BLaER1 (cell line): ENCODE measurements at regions not wholly inside any gene's neighbourhood (a gene's known extent, or its start where the extent isn't known, plus 50 kb on each side); places are given as distances from the start of the nearest gene placed in this dataset.

Source experiments
- H3K27ac ChIP-seq: shearing (Covaris generic); formaldehyde crosslinking; 2 replicates; pipeline ENCODE4 v1.8.1; 2022
- H3K27me3 ChIP-seq: shearing (Covaris generic); formaldehyde crosslinking; 2 replicates; pipeline ENCODE4 v1.8.1; 2022
- H3K36me3 ChIP-seq: shearing (Covaris generic); formaldehyde crosslinking; 2 replicates; pipeline ENCODE4 v1.8.1; 2022
- H3K4me1 ChIP-seq: shearing (Covaris generic); formaldehyde crosslinking; 2 replicates; pipeline ENCODE4 v1.8.1; 2022
- H3K4me2 ChIP-seq: shearing (Covaris generic); formaldehyde crosslinking; 2 replicates; pipeline ENCODE4 v1.8.1; 2022
- H3K4me3 ChIP-seq: shearing (Covaris generic); formaldehyde crosslinking; 2 replicates; pipeline ENCODE4 v1.8.1; 2022
- H3K9ac ChIP-seq: shearing (Covaris generic); formaldehyde crosslinking; 2 replicates; pipeline ENCODE4 v1.8.1; 2022
- H3K9me3 ChIP-seq: shearing (Covaris generic); formaldehyde crosslinking; 2 replicates; pipeline ENCODE4 v1.8.1; 2022
- H4K20me1 ChIP-seq: shearing (Covaris generic); formaldehyde crosslinking; 2 replicates; pipeline ENCODE4 v1.8.1; 2022
- Cebpa-rat ChIP-seq: shearing (Covaris generic); IDR thresholded peaks from 2 replicates; pipeline ENCODE4 v1.8.1; 2022

GRCh38 chr1:4010814-4011605, 110.9 kb upstream of the C1orf174 start:
- H3K4me1 ChIP-seq, result peaks cover 25% of the 10 kb centered on the region
- H3K4me3 ChIP-seq, result no peak overlapping the region
- H3K9ac ChIP-seq, result no peak overlapping the region
- H3K27me3 ChIP-seq, result no peaks in the 10 kb centered on the region
- no peaks in the 10 kb centered on the region for H4K20me1 ChIP-seq
- H3K27ac ChIP-seq, result 0 out of 2 replicates have a peak overlapping the region, but pooled peaks have one; percentile 2
- H3K4me2 ChIP-seq, result no peak overlapping the region
- peaks cover 8% of the 10 kb centered on the region; the same call in 1 of the 2 replicates for H3K9me3 ChIP-seq
- no peaks in the 10 kb centered on the region for H3K36me3 ChIP-seq
- no peak for TF ChIP-seq Cebpa-rat

GRCh38 chr1:4016351-4017130, 116.5 kb upstream of the C1orf174 start:
- Histone ChIP-seq H3K4me1 (peaks cover 27% of the 10 kb centered on the region), H3K9ac (no peak overlapping the region), H3K9me3 (no peaks in the 10 kb centered on the region), H4K20me1 (no peaks in the 10 kb centered on the region), H3K4me2 (no peak overlapping the region), H3K27ac (no peak overlapping the region), H3K4me3 (no peak overlapping the region), H3K36me3 (no peaks in the 10 kb centered on the region), H3K27me3 (no peaks in the 10 kb centered on the region)
- TF ChIP-seq Cebpa-rat, result no peak

DNA sequence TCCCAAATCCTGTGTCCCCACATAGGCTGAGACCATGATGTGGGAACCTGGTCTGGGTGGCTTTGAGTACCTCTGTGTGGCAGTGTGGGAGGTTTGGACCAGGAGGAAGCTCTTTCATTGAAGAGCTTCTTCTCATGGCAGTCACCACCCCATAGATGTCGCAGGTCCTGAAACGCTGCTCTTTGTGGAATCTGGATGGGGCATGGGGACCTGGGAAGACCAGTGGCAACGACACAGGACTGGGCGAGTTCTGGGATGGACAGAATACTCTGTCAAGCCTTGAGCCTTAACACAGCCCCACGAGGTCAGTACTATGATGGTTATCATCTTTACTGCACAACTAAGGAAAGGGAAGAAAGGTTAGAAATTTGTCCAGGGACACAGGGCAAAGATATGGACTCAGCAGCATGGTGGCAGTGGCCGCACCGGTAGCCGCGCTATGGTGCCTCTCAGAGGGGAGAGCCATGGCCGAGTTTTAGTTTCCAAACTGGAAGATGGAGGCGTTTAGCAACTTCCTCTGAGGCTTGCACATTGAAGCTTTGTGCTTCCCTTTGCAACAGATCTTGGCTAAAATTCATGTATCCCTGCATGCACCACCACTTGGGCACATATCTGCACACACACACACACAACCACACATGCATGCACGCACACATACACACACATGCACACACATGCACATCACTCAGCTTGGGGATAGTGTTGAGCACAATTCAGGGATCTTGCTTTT, 117.7 kb upstream of the C1orf174 start:
- H3K4me1 ChIP-seq, result peaks cover 34% of the 10 kb centered on the region
- no peaks in the 10 kb centered on the region for H3K27me3 ChIP-seq
- H3K4me3 ChIP-seq, result no peak overlapping the region
- H3K9ac ChIP-seq, result no peak overlapping the region
- TF ChIP-seq Cebpa-rat, result no peak
- no peaks in the 10 kb centered on the region for H3K9me3 ChIP-seq
- no peaks in the 10 kb centered on the region for H3K36me3 ChIP-seq
- H3K4me2 ChIP-seq, result peak overlapping the region; percentile 45; the same call in 1 of the 2 replicates
- no peaks in the 10 kb centered on the region for H4K20me1 ChIP-seq
- H3K27ac ChIP-seq, result no peak overlapping the region

DNA sequence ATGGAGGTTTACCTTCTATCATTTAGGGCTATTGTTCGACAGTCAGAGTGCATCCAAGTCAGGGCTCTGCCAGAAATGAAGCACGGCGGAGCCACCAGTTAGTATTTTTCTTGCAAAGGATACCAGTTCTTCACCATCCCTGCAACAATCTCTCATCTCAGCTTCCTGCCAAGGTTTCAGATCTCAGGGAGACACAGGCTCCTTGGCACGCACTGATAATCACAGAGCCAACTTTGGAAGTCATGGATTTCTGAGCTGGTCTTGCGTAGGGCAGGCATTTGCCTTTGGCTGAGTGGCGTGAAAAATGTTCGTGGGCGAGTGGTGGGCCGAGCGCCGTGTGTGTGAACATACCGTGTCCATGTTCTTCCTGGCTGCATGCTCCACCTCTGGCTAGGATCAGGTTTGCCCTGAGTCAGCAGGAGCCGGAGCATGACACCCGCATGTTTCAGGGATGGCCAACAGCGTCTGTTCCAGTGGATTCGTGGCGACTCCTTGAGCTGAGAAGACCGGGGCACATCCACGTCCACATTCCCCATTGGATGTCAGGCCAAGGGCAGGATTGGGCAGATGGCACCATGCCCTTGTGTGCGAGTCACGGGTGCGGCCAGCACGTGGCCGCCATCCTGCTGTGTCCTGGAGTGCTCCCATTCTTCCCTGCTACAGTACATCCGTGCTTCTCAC, 118.5 kb upstream of the C1orf174 start:
- Histone ChIP-seq H3K36me3 (no peaks in the 10 kb centered on the region), H3K4me2 (peak overlapping the region; percentile 45), H3K9me3 (no peaks in the 10 kb centered on the region), H3K4me1 (peaks cover 42% of the 10 kb centered on the region), H4K20me1 (no peaks in the 10 kb centered on the region), H3K27ac (no peak overlapping the region), H3K4me3 (no peak overlapping the region), H3K9ac (no peak overlapping the region), H3K27me3 (no peaks in the 10 kb centered on the region)
- no peak for TF ChIP-seq Cebpa-rat

DNA sequence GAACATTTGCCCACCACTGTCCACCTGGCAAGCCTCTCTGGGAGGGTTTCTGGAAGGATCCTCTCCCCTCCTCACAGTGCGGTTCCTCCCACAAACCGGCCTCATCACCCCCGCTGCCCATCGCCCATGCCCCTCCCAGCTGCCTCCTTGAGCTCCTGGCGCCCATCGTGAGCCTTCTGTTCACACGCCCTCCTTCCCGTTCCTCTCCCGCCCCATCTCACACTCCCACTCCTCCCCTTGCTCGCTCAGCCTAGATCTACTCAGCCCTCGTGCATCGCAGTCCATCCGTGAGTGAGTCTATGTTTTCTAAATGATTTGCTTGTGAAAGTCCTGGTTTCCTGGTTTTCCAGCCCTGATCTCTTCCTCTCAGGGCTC, 119.1 kb upstream of the C1orf174 start:
- H3K9ac ChIP-seq, result no peak overlapping the region
- H3K9me3 ChIP-seq, result no peaks in the 10 kb centered on the region

DNA sequence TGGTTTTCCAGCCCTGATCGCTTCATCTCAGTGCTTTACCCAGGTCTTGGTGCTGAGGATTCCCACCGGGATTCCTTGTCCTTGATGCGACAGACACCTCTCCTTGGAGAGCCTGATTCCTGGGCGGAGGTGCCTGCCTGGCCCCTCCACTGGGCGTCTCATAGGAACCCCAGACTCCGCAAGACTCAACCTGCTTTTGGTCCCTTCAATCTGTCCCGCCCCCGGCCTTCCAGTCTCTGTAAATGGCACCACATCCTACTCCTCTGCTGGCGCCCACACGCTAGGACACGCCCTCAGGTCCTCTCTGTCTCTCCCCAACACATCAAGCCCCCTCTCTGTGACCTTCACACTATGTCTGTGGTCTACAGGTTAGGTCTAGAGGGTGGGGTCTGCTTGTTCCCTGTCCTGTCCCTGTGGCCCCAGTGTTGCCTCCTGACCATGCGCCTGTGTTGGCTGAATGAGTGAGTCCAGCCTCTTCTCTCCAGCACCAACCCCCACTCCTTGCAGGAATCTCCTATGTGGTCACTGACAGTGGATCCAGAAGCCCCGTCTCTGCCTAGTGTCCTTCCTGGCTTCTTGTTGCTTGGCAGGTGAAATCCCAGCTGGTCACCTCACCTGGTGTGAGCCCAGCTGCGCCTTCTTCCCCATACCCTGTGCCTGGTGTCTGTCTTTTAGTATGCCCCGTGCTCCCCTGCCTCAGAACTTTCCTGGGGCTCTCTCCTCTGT, 119.7 kb upstream of the C1orf174 start:
- peaks cover 53% of the 10 kb centered on the region for H3K4me1 ChIP-seq
- no peak for TF ChIP-seq Cebpa-rat

More for the DNA sequence above, 119.1 kb upstream of the C1orf174 start:
- no peak for TF ChIP-seq Cebpa-rat
- no peaks in the 10 kb centered on the region for H4K20me1 ChIP-seq
- H3K36me3 ChIP-seq, result no peaks in the 10 kb centered on the region
- no peak overlapping the region for H3K4me3 ChIP-seq
- H3K27me3 ChIP-seq, result no peaks in the 10 kb centered on the region
- no peak overlapping the region for H3K27ac ChIP-seq
- peak overlapping the region; percentile 45 for H3K4me2 ChIP-seq
- H3K4me1 ChIP-seq, result peaks cover 47% of the 10 kb centered on the region

GRCh38 chr1:4020449-4020848, 120.4 kb upstream of the C1orf174 start:
- no peak for TF ChIP-seq Cebpa-rat
- H3K27ac ChIP-seq, result peak overlapping the region; percentile 20; the same call in 1 of the 2 replicates
- no peaks in the 10 kb centered on the region for H3K27me3 ChIP-seq
- no peaks in the 10 kb centered on the region for H3K36me3 ChIP-seq
- H3K9me3 ChIP-seq, result no peaks in the 10 kb centered on the region
- H3K4me1 ChIP-seq, result peaks cover 59% of the 10 kb centered on the region
- no peak overlapping the region for H3K4me3 ChIP-seq
- no peaks in the 10 kb centered on the region for H4K20me1 ChIP-seq
- no peak overlapping the region for H3K9ac ChIP-seq
- H3K4me2 ChIP-seq, result no peak overlapping the region

More for the DNA sequence above, 119.7 kb upstream of the C1orf174 start:
- Histone ChIP-seq H3K9me3 (no peaks in the 10 kb centered on the region), H3K4me3 (no peak overlapping the region), H3K27ac (peak overlapping the region; percentile 20; the same call in 1 of the 2 replicates), H3K9ac (no peak overlapping the region), H3K36me3 (no peaks in the 10 kb centered on the region), H4K20me1 (no peaks in the 10 kb centered on the region), H3K27me3 (no peaks in the 10 kb centered on the region), H3K4me2 (no peak overlapping the region)

DNA sequence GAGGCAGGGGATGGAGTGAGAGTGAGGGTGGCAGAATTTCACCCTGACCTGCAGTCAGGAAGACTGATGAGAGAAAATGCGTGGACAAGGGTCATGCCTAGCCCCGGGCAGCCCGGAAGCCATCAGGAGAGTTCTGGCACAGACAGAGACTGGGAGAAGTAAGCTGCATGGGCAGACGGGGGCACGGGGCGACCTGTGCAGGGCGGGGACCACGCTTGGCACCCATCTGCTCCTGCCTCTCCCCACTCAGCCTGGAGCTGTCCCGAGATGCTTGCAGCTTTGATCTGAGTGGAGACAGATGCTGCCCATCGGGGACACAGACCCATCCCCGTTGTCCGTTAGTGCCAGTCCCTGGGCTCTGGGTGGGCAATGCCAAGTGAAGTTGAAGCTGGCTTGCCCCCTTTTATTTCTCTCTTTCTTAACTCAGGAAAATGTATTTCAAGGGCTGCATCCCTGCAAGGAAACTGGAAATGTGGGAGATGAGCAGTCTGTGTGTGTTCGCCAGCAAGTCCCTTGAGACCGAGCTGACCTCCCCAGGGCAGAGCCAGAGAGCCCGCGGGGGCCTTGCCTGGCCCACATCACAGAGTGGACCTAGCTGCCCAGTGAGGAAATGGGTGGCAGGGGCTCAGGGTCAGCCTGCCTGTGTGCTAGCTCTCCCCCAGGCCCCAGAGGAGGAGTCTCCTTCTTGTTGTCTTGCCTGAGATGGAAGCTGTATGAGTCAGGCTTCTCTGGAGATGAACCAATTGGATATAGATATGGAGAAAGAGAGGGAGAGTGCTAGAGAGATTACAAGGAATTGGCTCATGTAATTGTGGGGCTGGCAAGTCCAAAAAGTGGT, 121.3 kb upstream of the C1orf174 start:
- H3K4me1 ChIP-seq, result peaks cover 68% of the 10 kb centered on the region
- H3K27me3 ChIP-seq, result no peaks in the 10 kb centered on the region
- no peaks in the 10 kb centered on the region for H4K20me1 ChIP-seq
- H3K9ac ChIP-seq, result no peak overlapping the region
- no peaks in the 10 kb centered on the region for H3K9me3 ChIP-seq
- H3K4me3 ChIP-seq, result no peak overlapping the region
- TF ChIP-seq Cebpa-rat, result no peak
- H3K27ac ChIP-seq, result no peak overlapping the region
- no peaks in the 10 kb centered on the region for H3K36me3 ChIP-seq
- H3K4me2 ChIP-seq, result no peak overlapping the region
